ENCODE measurements at regions not wholly inside any gene's neighbourhood (a gene's known extent, or its start where the extent isn't known, plus 50 kb on each side); places are given as distances from the start of the nearest gene placed in this dataset.

GRCh38 chr5:154625031-154625430, 130.1 kb upstream of the LARP1 start:
- no peak for TF ChIP-seq EP300 (IDR thresholded peaks at IDR 0.05; ENCODE audit: borderline replicate concordance in 1 of 2, low read depth in 2 of 2, low read length in 2 of 2)
- no peak for TF ChIP-seq POLR2AphosphoS5 (IDR thresholded peaks at IDR 0.05; ENCODE audit: low read depth, low read length)
- TF ChIP-seq CTCF (IDR thresholded peaks at IDR 0.05; ENCODE audit: control extremely low read depth in 1 of 3, insufficient read depth in 1 of 3, low read depth in 1 of 3, low read length in 3 of 3), result no peak
- no peak for TF ChIP-seq RXRA (IDR thresholded peaks at IDR 0.05; ENCODE audit: insufficient read depth, low read depth, low read length)
- TF ChIP-seq RBBP5 (IDR thresholded peaks at IDR 0.05; ENCODE audit: borderline replicate concordance, low read depth, low read length), result no peak
- no peak for TF ChIP-seq JUN (IDR thresholded peaks at IDR 0.05; ENCODE audit: low read depth, low read length)
- no peak for TF ChIP-seq CREB1 (IDR thresholded peaks at IDR 0.05)
- no peak for TF ChIP-seq TCF12 (IDR thresholded peaks at IDR 0.05; ENCODE audit: low read depth, low read length)
- TF ChIP-seq HDAC6 (IDR thresholded peaks at IDR 0.05; ENCODE audit: low read depth, low read length), result no peak
- TF ChIP-seq SP1 (IDR thresholded peaks at IDR 0.05; ENCODE audit: low read depth, low read length), result no peak
- no peak for TF ChIP-seq POLR2A (IDR thresholded peaks at IDR 0.05; ENCODE audit: control extremely low read depth in 1 of 2, low read depth in 2 of 2, low read length in 2 of 2)
